Suprapubic skin (tissue), 4 donors: ENCODE measurements at regions not wholly inside any gene's neighbourhood (a gene's known extent, or its start where the extent isn't known, plus 50 kb on each side); places are given as distances from the start of the nearest gene placed in this dataset.

Experiments used
- DNase-seq, 2 donors: peaks; one replicate each; pipeline ENCODE4 v3.0.0-alpha.2; 2019; ENCODE audit warnings: low spot score in 2 of 2
- H3K27ac ChIP-seq: fragments of 200-600 bp; sonication (generic); one replicate; pipeline ENCODE4 v1.5.1; 2019
- H3K27me3 ChIP-seq: fragments of 200-600 bp; sonication (generic); one replicate; pipeline ENCODE4 v1.5.1; 2019
- H3K36me3 ChIP-seq: fragments of 200-600 bp; sonication (generic); one replicate; pipeline ENCODE4 v1.5.1; 2019
- H3K4me1 ChIP-seq: fragments of 200-600 bp; sonication (generic); one replicate; pipeline ENCODE4 v1.5.1; 2019
- H3K4me3 ChIP-seq: fragments of 200-600 bp; sonication (generic); one replicate; pipeline ENCODE4 v1.5.1; 2019; ENCODE audit warnings: mild to moderate bottlenecking
- H3K9me3 ChIP-seq: fragments of 200-600 bp; sonication (generic); one replicate; pipeline ENCODE4 v1.5.1; 2019
- CTCF ChIP-seq, 2 donors: fragments of 200-600 bp in 1 of 2; fragments of 450-650 bp in 1 of 2; sonication (generic) in 1 of 2; IDR thresholded peaks; one replicate each; pipeline ENCODE4 v1.5.1; 2016 to 2019; ENCODE audit warnings: antibody characterized with exemption in 2 of 2, mild to moderate bottlenecking in 1 of 2, moderate library complexity in 1 of 2
- EP300 ChIP-seq: sonication (generic); formaldehyde crosslinking; IDR thresholded peaks from one replicate; pipeline ENCODE4 v1.6.1; 2017; ENCODE audit warnings: antibody characterized with exemption
- POLR2A ChIP-seq, 2 donors: fragments of 450-650 bp; IDR thresholded peaks; one replicate each; pipeline ENCODE4 v1.6.1; 2017; ENCODE audit warnings: antibody characterized with exemption in 2 of 2, mild to moderate bottlenecking in 2 of 2, moderate library complexity in 2 of 2
- POLR2AphosphoS5 ChIP-seq, 3 donors: sonication (generic); formaldehyde crosslinking; IDR thresholded peaks; one replicate each; pipeline ENCODE4 v1.6.1; 2017; ENCODE audit warnings: antibody characterized with exemption in 3 of 3
- WGBS: methylation state at CpG from one replicate; pipeline ENCODE4 v1.1.5; 2018; 5-methylcytosine and 5-hydroxymethylcytosine counted together

GRCh38 chr10:9759596-9759995, 1258.1 kb upstream of the CELF2 start:
- TF ChIP-seq POLR2A (IDR thresholded peaks at IDR 0.05) (no peak), CTCF (IDR thresholded peaks at IDR 0.05) (no peak), POLR2AphosphoS5 (IDR thresholded peaks at IDR 0.05) (no peak), EP300 (no peak)
- no peaks in the 10 kb centered on the region for H3K9me3 ChIP-seq
- 89% methylated on average over 3 of the region's 3 CpGs for WGBS
- H3K36me3 ChIP-seq: no peaks in the 10 kb centered on the region
- H3K27me3 ChIP-seq: no peaks in the 10 kb centered on the region
- DNase-seq: no peak
- no peak overlapping the region for H3K4me3 ChIP-seq
- no peaks in the 10 kb centered on the region for H3K4me1 ChIP-seq
- H3K27ac ChIP-seq: no peak overlapping the region

- Histone ChIP-seq H3K36me3 (no peaks in the 10 kb centered on the region), H3K27ac (no peak overlapping the region), H3K4me1 (no peaks in the 10 kb centered on the region), H3K9me3 (no peaks in the 10 kb centered on the region), H3K4me3 (no peak overlapping the region), H3K27me3 (no peaks in the 10 kb centered on the region)
- TF ChIP-seq CTCF (IDR thresholded peaks at IDR 0.05) (no peak), POLR2A (IDR thresholded peaks at IDR 0.05) (no peak), POLR2AphosphoS5 (IDR thresholded peaks at IDR 0.05) (no peak), EP300 (no peak)
- WGBS: 41% methylated on average over 7 of the region's 7 CpGs
- no peak for DNase-seq
Observed at GRCh38 chr10:9762966-9763656, 1254.6 kb upstream of the CELF2 start.

GRCh38 chr10:9766762-9767161, 1250.9 kb upstream of the CELF2 start:
- no peaks in the 10 kb centered on the region for H3K4me1 ChIP-seq
- DNase-seq: no peak
- no peak overlapping the region for H3K4me3 ChIP-seq
- H3K27me3 ChIP-seq: no peaks in the 10 kb centered on the region
- no peaks in the 10 kb centered on the region for H3K9me3 ChIP-seq
- no peaks in the 10 kb centered on the region for H3K36me3 ChIP-seq
- TF ChIP-seq POLR2AphosphoS5 (IDR thresholded peaks at IDR 0.05) (no peak), EP300 (no peak), POLR2A (IDR thresholded peaks at IDR 0.05) (no peak), CTCF (IDR thresholded peaks at IDR 0.05) (no peak)
- H3K27ac ChIP-seq: no peak overlapping the region

- no peaks in the 10 kb centered on the region for H3K27me3 ChIP-seq
- H3K36me3 ChIP-seq: no peaks in the 10 kb centered on the region
- no peaks in the 10 kb centered on the region for H3K4me1 ChIP-seq
- no peak overlapping the region for H3K4me3 ChIP-seq
- TF ChIP-seq CTCF (IDR thresholded peaks at IDR 0.05) (no peak), POLR2A (IDR thresholded peaks at IDR 0.05) (no peak), POLR2AphosphoS5 (IDR thresholded peaks at IDR 0.05) (no peak), EP300 (no peak)
- no peak overlapping the region for H3K27ac ChIP-seq
- no peak for DNase-seq
- H3K9me3 ChIP-seq: no peaks in the 10 kb centered on the region
- WGBS: 65% methylated on average over 2 of the region's 2 CpGs
Observed at GRCh38 chr10:9781666-9782065, 1236.0 kb upstream of the CELF2 start.

- WGBS: 70% methylated on average over 1 of the region's 1 CpG
- DNase-seq: no peak
- no peak overlapping the region for H3K27ac ChIP-seq
Observed at GRCh38 chr10:9786101-9786500, 1231.6 kb upstream of the CELF2 start.

More at GRCh38 chr10:9786101-9786500, 1231.6 kb upstream of the CELF2 start:
- H3K36me3 ChIP-seq: no peaks in the 10 kb centered on the region
- H3K27me3 ChIP-seq: no peaks in the 10 kb centered on the region
- no peaks in the 10 kb centered on the region for H3K4me1 ChIP-seq
- H3K9me3 ChIP-seq: no peaks in the 10 kb centered on the region
- H3K4me3 ChIP-seq: no peak overlapping the region
- TF ChIP-seq CTCF (IDR thresholded peaks at IDR 0.05): no peak
- TF ChIP-seq EP300: no peak
- no peak for TF ChIP-seq POLR2A (IDR thresholded peaks at IDR 0.05)
- no peak for TF ChIP-seq POLR2AphosphoS5 (IDR thresholded peaks at IDR 0.05)
